NCI-H2196 treated with DMSO at 0.1 percent for 48 hours (cell line): ENCODE measurements at regions not wholly inside any gene's neighbourhood (a gene's known extent, or its start where the extent isn't known, plus 50 kb on each side); places are given as distances from the start of the nearest gene placed in this dataset.

Experiments used
- DNase-seq: peaks from one replicate; lab custom pipeline; 2025; ENCODE audit not compliant: unreplicated experiment; lab: John Stamatoyannopoulos, UW

DNA sequence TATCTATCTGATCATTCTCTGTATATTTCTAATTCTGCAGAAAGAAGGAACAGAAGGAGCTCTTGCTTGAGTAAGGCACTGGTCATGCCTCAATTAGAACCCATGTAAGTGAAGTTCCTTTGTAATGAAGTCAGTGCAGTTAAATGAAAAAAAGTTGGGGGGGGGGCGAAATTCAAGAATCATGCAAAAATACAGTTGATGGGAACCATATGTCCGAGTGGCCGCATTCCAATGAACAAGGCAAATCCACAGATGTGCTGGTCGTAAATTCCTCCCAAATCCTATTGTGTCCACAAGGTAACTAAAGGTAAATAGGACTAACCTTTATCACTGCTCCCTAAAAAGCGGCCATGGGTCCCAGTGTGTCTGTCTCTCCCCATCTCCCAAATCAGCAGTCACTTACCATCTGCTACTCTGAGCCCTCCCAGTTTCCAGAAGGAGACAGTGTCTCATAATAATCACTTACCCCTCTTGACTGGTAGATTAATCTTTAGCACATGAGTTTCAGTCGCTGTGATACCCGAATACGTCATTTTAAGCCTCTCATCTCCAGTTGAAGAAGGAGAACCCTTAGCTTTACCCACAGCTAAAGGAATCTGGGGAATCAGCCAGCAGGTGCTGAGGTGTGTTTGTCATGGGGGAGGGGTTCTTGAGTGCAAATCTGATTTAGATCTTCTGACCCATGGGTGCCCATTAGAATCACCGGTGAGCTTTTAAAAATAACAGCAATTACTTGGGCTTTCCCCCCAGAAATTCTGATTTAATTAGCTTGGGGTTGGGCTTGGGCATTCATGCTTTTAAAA lies 56.3 kb upstream of the EPHB3 start:
- no peak for DNase-seq

DNA sequence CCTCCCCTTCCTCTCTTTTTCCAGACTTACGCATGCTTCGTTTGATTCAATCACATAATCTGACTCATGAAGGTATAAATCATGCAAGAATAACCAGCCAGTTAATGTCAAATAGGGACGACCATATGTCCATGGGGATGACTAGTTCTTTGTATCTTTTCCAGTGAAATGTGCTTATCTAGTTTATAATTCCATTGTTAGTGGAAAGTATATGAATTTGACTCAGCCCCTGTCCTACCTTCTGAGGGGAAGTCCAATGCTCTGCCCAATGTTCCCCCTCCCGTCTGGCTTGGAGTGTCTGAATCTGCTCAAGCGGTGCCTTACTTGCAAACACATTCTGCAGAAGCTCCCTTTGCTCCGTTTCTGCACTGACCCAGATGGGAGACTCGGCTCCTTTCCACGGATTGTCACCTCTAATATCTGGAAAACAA lies 55.0 kb upstream of the EPHB3 start:
- no peak for DNase-seq

DNA sequence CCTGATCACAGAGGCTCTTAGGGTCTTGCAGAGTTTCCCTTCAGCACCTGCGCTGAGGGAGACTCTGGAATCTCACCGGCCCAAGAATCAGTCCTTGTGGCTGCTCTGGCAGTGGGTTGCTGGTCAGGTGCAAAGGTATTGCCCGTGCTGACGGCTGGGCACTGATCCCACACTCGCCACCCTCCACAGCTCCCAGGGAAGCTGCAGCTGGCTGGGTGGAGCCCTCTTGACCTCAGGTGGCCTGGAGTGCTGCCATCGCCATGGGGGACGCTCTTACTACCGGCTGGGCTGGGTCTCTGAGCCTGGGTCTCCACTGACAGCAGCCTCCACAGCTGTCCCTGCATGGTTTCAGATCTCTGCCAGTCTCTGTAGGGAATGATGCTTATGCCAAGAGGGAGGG lies 52.6 kb upstream of the EPHB3 start:
- DNase-seq: peak; percentile 85

DNA sequence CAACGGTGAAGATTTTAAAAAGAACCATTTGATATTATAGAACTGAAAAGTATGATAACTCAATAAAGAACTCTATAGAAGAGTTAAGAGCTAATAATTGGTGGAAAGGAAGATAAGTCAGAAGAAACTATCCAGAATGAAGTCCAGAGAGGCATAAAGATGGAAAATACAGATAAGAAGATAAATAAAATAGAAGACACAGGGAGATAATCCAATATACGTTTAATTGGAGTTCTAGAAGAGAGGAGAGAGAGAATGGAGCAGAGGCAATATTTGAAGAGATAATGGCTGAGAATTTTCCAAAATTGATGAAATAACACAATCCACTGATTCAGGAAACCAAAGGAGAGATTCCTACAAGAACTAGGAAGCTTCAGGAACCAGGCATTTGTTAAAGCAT lies 49.8 kb upstream of the EPHB3 start:
- no peak for DNase-seq
